Stimulated activated CD4-positive, alpha-beta T cell treated with anti-CD3 and anti-CD28 coated beads, TNF-alpha, amount 100 ng/mL, for 48 hours (primary cell): ENCODE measurements at regions not wholly inside any gene's neighbourhood (a gene's known extent, or its start where the extent isn't known, plus 50 kb on each side); places are given as distances from the start of the nearest gene placed in this dataset.

Experiments
- DNase-seq, 3 donors: peaks; one replicate each; pipeline ENCODE4 v3.0.0-alpha.2; 2020; ENCODE audit warnings: low read depth in 3 of 3

DNA sequence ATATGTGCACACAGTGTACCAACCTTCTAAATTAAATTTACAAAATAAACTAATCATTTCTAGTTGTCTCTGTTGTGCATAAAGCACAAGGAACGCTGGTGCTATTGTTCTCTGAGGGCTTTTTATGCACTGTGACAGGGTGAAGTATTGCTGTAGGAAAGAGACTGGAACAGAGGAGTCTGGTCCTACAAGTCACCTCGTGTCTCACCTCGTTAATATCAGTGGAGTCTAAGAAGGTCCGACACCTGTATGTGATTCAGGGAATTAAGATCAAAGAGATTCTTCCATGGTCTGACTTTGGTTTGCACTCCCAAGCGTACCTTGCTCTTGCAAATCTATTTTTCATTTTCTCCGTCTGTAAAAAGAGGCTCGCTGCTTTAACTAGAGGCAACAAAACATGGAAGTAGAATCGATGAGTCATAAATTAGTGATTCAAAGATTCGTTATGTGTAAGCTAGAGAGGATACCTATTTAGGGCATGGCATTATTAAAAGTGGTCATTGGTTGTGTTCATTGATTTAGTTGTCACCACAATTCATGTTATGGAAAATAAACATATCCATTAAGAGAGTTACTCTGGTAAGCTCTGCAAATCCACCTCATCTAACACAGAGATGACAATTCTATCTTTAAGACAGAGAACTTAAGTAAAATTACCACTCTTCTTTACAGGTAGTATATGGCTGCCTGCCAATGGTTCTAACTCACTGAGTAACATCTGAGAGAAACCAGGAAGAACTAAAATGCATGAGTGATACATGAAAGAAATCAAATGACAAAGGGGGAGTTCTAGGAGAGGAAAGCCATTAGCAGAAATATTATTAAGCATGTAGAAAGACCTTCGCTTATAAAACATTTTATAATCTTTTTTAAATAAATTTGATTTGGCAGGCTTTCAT lies 219.4 kb upstream of the GBE1 start:
- DNase-seq = no peak

DNA sequence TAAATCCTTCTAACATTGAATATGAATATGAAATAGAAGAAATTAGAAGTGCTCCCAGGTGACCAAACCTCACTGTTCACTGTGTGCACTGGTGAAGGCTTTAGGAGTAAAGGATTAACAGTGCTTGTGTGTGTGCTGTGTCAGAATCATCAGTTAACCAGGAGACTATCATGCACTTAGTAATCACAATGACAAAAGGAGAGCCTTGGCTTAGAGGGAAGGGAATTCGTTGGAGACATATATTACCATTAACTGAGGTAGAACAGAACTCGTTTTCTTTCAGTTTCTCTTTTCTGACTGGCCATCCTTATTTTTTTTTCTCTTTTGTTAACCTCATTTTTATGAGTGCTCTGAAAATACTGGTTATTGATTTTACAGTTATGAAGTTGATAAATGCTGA lies 213.3 kb upstream of the GBE1 start:
- no peak for DNase-seq

DNA sequence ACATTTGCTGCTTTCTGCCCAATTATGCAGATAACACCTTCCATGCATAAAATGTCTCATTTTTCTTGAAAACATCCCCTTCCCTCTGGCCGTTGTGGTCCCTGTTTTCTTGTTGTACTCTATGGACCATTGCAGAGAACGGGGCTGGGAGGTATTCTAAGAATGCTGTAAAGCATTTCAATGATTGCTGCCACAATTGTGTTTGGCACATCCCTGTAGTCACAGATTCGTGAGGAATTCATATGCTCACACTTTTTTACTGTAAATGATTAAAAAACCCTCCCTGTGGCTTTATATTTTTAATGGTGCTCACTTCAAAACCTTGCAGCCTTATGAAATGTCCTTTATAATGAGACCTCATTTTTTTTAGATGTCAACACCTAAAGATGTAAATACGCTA lies 207.2 kb upstream of the GBE1 start:
- no peak for DNase-seq

DNA sequence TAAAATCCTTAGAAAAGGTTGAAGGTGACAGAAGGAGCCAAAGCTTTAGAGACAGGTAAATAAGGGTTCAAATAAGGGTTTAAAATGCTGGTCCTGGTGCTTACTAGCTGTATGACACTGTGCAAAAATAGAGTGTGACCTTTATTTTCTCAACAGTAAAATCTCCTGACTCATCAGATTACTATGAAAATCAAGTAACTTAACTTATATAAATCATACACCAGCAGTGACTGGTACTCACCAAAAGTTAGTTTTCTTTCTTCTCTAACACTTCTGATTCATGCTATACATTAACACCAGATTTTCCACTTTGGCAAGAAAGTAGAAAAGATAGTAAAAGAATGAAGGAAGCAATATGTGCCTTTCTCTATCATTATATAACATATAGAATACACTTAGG lies 205.9 kb upstream of the GBE1 start:
- DNase-seq = no peak

DNA sequence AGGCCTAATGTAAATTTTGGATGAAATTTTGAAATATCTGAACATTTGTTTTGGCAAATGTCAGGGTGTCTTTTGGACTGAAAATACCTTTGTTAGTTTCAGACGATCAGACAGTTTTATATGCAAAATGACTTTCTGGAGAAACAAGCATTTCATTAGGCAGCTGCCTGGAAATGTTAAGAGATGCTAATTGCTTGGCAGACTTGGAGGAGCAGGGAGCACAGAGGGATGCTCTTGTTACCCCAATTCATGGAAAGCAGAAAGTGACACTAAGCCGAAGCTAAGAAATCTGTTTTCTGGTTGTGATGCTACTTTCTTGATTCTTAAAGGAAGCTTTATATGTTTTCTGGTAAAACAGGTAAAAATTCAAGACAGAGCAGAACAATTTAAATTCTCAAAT lies 204.3 kb upstream of the GBE1 start:
- DNase-seq = no peak

DNA sequence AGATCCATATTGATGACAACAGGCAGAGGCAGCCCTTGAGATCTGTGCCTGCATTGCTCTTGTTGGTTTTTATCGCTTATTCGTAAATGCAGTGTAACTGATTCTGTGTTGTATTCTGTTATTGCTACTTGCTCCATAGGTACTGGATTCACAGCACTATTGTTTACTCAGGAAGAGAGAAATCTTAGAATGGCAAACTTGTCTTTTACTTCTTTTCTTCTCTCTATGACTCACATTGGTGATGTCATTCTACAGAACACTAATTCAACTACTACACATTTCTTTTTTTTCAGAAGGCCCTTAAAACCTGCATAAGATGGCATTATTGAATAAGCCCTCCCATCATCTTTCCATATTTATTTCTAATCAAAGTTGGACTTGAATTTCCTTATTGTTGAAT lies 201.0 kb upstream of the GBE1 start:
- DNase-seq = no peak

DNA sequence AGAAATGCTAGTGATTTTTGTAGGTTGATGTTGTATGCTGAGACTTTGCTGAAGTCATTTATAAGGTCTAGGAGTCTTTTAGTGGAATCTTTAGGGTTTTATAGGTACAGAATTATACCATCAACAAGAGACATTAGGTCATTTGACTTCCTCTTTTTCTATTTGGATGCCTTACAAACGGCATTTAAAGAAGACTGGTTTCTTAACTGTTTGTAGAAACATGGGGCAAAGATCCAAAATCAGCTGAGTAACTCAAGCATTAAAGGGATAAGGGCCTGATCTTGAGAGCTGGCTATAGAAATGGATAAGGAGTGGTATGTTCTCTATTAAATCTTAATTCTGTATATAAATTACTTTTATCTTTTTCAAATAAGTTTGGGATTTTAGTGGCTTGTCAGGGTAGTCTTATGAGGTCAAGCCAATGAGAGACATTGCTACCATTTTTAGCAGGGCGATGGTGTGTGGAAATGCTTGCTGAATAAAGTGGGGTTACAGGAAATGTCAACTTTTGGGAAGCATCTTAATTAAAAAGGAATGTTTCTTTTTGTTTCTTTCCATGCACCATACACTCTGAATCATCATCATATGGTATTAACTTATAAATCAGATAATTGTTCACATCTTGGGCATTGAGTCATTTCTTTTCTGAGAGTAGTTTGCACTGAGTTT lies 197.7 kb upstream of the GBE1 start:
- no peak for DNase-seq

DNA sequence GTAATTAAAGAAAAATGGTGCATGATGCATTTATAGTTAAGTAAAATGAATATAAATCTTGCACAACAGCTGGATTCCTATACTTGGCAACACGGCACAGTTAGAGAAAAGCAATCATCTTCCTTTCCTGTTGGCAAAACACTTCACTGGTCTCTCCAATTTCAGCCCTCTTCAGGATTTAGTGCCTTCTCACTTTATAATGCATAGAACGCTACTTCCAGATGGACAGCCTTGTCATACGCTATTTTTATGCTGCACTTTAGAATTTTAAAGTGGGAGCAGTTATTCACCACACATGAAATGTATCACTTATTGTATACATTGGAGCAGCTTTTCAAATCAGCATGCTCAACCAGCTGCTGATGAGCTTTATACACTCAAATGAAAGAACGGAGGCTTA lies 194.4 kb upstream of the GBE1 start:
- no peak for DNase-seq

DNA sequence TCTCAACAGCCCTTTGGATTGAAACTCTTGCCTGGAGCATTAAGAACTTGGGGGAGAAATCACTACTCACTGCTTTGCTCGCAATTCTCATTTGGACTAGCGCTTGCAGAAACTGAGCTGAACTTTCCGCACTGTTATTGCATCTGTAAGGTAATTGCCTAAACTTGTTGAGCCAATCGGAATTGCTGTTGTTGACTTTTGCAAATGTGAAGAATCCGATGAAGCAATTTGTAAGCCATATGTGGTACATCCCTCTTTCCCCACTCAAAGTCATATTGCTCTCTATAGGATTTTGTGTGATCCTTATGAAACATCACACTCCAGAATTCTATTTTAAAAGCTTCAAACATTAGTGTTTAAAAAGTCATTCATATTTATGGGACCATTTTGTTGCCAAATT lies 191.7 kb upstream of the GBE1 start:
- DNase-seq = no peak

DNA sequence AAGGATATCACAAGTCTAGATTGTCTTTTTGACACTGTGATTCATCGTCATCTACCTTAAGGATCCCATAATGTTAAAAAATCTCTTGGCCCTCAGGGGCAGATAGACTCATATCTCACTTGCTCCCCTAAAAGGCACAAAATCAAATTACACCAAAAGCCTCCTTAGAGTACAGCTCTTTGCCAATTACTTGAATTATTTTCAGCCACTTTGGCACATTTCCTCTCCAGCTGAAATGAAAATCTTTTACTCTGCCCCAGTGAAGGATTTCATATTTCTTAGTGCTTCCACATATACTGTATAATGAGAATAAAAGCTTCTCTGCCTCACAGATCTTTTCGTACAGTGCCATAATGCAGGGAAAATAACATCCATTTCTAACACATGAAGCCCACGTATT lies 190.7 kb upstream of the GBE1 start:
- no peak for DNase-seq

DNA sequence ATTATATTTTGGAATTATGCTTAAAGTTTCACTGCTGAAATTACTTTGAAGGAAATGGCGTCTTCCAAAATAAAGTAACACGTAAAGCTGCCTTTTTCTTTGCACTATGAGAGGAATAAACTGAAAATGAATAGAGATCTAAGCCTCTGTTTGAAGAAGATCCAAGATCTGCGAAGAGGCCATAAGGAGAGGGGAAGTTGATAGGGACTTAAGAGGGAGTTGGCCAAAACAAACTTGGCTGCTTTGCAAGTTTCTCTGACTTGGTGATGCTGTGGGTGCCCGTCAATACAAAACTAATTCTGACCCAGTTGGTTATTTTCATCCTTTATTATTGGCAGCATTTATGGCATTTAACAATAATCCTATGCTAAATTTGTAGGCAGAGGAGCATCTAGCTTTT lies 190.2 kb upstream of the GBE1 start:
- no peak for DNase-seq

DNA sequence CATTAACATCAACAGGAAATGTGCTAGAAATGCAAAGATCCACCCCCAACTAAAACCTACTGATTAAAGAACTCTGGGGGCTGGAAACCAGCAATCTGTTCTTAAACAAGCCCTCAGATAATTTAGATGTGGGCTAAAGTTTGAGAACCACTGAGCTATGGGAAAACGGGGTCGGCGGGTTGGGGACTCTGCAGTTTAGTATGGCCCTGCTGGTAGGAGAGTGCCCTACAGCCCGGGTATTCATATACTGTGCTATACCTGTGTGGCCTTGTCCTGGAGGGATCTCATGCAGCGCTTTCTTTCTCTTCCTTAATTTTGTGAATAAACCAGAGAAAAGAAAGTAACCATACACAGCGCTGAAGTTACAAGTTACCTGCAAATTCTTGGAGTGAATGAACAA lies 189.7 kb upstream of the GBE1 start:
- no peak for DNase-seq

DNA sequence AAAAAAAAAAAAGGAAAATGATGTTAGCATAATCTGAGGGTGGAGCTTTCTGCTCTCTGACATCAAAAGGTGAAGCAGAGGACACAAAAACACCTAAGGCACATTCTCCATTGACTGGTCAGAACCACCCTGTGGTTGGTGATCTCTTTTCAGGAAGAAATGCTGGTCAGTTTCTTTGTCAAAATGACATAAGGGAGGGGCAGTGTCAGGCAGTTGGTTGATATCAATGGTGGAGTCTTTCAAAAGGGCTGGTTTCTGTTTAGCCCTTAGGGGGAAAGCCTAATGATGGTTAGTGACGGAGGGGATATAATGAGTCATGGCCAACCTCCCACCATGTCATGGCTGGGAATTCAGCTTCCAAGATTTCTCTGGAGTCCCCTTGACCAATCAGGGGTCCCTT lies 185.9 kb upstream of the GBE1 start:
- no peak for DNase-seq

DNA sequence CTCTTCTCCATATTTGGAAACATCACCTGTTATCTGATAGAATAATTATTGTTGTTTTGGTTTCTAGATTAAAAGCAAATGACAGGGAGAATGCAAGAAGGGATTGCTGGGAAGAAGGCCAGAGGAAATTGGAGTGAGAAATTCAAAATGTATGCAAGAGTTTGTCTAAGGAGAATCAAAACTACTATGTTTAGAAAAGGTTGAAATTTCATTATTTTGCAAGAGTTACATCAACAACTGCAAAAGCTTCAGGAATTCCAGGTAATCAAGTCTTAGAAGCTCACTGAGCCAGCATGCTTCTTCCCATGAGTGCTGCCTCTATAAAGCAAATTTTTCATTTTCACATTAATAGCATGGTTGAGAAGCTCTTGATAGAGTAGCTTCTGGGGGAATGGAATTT lies 177.2 kb upstream of the GBE1 start:
- no peak for DNase-seq

DNA sequence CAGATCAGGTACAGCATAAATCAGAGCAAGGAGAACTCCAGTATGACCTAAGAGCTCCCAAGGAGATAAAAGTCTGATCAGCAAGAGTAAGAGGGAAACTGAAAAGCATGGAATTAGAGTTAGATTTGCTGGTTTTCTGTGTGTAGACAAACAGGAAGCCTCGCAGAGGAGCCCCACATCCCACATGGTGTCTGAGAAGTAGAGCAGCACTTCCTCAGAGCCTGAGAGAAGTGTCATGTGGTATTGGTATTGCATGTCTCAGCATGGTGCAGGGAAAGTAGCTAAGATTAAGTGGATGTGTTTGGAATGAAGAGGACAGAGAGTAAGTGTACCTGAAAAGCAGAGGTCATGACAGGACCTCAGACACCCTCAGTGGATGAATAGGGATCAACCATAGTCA lies 175.4 kb upstream of the GBE1 start:
- DNase-seq = no peak

DNA sequence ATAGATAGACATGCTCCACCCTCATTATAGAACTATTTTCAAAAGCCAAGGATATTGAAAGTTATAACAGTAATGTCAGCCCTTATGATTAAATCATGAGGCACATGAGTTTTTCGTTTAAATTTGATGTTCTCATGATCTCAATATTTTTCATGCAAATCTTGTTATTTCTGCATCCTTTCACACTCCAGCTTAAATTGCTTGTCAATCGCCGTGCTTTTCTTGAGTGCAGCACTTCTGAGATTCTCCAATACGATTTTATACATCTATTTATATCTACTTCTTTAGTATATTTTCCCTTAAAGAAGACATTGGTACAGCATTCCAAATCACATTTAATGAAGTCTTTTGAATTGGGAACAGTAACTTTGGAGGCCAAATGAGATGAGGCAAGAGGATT lies 171.2 kb upstream of the GBE1 start:
- DNase-seq = no peak

DNA sequence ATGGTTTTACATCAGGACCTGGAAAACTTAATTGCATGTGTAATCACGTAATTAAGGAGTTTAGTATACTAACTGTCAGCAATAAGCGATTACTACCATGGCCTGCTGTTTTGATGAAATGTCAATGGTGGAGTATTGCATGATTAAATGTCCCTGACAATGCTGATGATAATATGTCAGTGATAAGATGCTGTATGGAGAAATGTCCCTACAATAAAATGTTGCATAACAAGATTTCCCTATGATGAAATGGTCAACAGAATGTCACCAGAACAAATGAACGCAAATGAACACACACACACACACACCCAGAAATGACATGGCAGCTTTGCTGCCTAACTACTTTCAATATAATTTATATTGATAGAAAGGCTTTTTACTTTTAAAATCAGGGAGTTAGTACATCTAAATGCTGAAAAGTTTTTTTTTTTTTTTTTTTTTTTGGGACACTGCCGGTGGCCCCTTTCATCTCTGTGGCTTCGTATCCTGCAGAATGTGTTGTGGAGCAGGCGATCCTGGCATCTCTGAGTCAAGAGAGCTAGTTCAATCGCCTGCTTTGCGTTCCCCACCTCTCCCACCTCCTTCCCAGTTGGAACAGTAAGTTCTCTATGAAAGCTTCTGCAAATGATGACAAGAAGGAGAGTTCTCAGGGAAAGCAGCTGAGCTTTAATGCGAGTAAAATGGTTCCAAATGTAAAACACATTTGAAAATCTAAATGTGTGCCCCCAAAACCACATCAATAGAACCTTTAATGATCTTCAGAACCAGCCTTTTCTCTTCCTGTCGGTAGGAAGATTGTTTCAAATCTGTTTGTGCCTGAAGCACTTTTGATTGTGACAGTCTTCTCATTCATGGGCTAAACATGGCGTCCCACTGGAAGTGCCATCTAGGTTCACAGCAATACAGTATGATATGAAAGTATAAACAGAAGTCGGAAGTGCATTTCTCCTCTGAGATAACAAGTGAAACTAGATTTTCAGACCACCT lies 170.1 kb upstream of the GBE1 start:
- no peak for DNase-seq

DNA sequence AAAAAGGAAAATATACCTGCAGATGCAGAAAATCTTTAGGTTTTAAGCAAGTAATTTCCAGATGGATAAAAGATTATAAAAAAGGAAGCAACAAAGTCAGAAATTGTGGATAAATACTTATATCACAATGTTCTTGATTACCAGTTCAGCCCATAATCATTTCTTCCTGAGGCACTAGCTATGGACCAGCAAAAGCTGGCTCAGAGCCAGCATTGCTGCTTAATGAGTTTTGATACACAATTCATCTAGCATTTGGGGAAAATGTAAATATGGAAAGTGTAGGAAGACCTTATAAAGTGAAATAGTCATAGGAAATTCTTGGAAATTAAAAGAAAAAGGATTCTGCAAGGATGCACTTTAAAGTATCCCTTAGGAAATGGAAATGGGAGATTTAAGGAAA lies 168.3 kb upstream of the GBE1 start:
- no peak for DNase-seq

DNA sequence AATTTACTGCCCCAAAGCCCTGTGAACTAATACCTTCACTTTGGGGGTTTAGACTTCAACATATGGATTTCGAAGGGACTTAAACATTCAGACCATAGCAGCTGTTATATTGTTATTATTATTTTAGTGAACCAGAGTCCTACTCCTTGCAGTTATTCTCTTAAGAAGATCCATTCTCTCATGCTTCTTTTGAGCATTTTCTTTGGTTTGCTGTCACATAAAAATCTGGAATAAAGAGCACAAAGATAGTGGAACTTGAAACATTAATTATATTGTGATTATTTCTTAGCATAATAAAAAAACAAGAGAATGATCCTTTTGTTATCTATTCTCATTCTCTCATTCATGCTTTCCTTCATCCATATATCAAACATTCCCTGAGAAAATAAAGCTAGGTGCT lies 166.4 kb upstream of the GBE1 start:
- DNase-seq = no peak

DNA sequence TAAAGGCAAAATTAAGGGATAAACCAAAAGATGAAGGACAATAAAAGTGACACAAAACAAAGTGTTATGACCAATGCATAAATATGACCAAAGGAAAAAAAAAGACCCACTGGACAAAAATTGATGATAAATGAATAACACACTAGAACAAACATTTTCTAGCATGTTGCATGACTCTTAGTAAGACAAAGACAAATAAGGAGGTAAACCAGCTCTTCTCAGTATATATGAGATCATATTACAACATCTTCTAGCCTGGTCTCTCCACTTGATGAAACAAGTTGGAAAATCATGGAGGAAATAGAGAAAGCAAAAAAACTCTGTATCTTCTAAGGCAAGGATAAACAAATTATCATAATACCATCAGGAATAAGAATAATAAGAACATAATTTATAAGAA lies 163.9 kb upstream of the GBE1 start:
- no peak for DNase-seq

DNA sequence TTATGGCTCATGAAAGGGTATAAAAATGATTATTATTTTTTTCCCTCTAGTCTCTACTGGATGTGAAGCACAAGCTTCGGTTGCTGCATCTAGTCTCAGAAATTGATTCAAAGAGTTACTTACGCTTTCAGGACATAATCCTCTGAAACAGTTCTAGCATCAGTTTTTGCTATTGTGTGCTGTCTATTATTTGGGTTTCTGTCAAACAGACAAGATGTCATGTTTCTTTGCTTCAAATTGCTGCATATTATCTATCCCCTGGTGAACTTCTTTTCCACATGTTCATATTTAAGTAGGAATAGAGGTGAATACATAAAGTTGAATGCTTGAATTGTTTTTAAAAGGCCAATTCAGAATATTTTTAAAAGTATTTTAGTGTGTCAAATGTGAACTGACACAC lies 161.6 kb upstream of the GBE1 start:
- no peak for DNase-seq

DNA sequence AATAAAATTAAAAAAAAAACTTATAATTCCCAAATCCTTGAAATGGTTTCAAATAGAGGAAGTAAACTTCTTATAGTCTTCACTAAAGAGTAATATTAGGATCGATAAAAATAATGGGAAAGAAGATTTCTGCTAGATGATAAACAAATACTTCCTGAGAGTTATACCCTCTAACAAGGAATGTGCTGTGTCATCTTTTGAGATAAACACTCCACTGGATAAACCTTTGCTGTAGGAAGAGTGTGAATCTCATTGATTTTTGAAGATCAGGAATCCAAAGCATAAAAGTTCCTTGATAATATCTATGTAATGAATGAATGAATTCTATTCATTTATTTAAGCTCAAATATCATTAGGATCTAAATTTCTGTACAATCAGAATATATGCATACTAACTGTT lies 161.0 kb upstream of the GBE1 start:
- DNase-seq = no peak
